Epithelial cell of esophagus (primary cell): ENCODE measurements at regions not wholly inside any gene's neighbourhood (a gene's known extent, or its start where the extent isn't known, plus 50 kb on each side); places are given as distances from the start of the nearest gene placed in this dataset.

ENCODE experiments used
- DNase-seq: peaks from one replicate; pipeline ENCODE4 v3.0.0; 2010; ENCODE audit warnings: low read depth
- H3K4me3 ChIP-seq: 2 replicates; pipeline ENCODE4 v1.5.1; 2011; ENCODE audit warnings: mild to moderate bottlenecking, low read length, control low read depth
- CTCF ChIP-seq: IDR thresholded peaks from 2 replicates; pipeline ENCODE4 v1.5.1; 2011; ENCODE audit warnings: low read depth, mild to moderate bottlenecking, low read length, control low read depth, inconsistent platforms; ENCODE audit not compliant: insufficient read depth; ENCODE audit errors: missing control alignments

GRCh38 chr5:87115839-87116364, 151.8 kb upstream of the RASA1 start:
- no peak overlapping the region for H3K4me3 ChIP-seq
- DNase-seq: no peak
- no peak for TF ChIP-seq CTCF

GRCh38 chr5:87116825-87117512, 150.7 kb upstream of the RASA1 start:
- TF ChIP-seq CTCF: no peak
- peak; percentile 42 for DNase-seq
- no peak overlapping the region for H3K4me3 ChIP-seq

- TF ChIP-seq CTCF: no peak
- DNase-seq: peak; percentile 45
- no peak overlapping the region for H3K4me3 ChIP-seq
Measured at GRCh38 chr5:87119588-87119987, 148.1 kb upstream of the RASA1 start.

GRCh38 chr5:87120518-87121303, 147.0 kb upstream of the RASA1 start:
- no peak overlapping the region for H3K4me3 ChIP-seq
- DNase-seq: peak; percentile 99
- TF ChIP-seq CTCF: no peak

GRCh38 chr5:87121304-87122150, 146.2 kb upstream of the RASA1 start:
- H3K4me3 ChIP-seq: no peak overlapping the region
- TF ChIP-seq CTCF: no peak
- peak; percentile 93 for DNase-seq

- TF ChIP-seq CTCF: no peak
- no peak overlapping the region for H3K4me3 ChIP-seq
- DNase-seq: no peak
Measured at GRCh38 chr5:87122151-87122977, 145.3 kb upstream of the RASA1 start.
